K562 (cell line): ENCODE measurements at regions not wholly inside any gene's neighbourhood (a gene's known extent, or its start where the extent isn't known, plus 50 kb on each side); places are given as distances from the start of the nearest gene placed in this dataset.

Experiments
- EGR1 ChIP-seq: fragments of 450-650 bp; conservative IDR thresholded peaks from 2 replicates; pipeline ENCODE4 v1.6.1; 2017; ENCODE audit warnings: mild to moderate bottlenecking
- HNRNPL ChIP-seq: fragments of 200-400 bp; formaldehyde crosslinking; IDR thresholded peaks from 2 replicates; pipeline ENCODE4 v1.6.1; 2017; ENCODE audit warnings: low read depth, mild to moderate bottlenecking, low read length
- KAT8 ChIP-seq: fragments of 450-650 bp; IDR thresholded peaks from 2 replicates; pipeline ENCODE4 v1.6.1; 2016; ENCODE audit warnings: low read depth, mild to moderate bottlenecking
- KLF16 ChIP-seq: IDR thresholded peaks from 2 replicates; pipeline ENCODE4 v1.6.1; 2016; ENCODE audit warnings: antibody characterized with exemption
- L3MBTL2 ChIP-seq: fragments of 450-650 bp; IDR thresholded peaks from 2 replicates; pipeline ENCODE4 v1.6.1; 2016; ENCODE audit warnings: mild to moderate bottlenecking, moderate library complexity
- MAFG ChIP-seq: fragments of 450-650 bp; conservative IDR thresholded peaks from 2 replicates; pipeline ENCODE4 v1.6.1; 2016; ENCODE audit warnings: missing genetic modification characterization, missing compliant biosample characterization
- NBN ChIP-seq: fragments of 450-650 bp; IDR thresholded peaks from 2 replicates; pipeline ENCODE4 v1.6.1; 2016; ENCODE audit warnings: low read depth, mild to moderate bottlenecking
- NFE2 ChIP-seq: IDR thresholded peaks from 2 replicates; pipeline ENCODE4 v1.6.1; 2014; ENCODE audit warnings: antibody characterized with exemption, low read depth
- NFYB ChIP-seq: IDR thresholded peaks from 2 replicates; pipeline ENCODE4 v1.6.1; 2011; ENCODE audit warnings: mild to moderate bottlenecking, moderate library complexity; ENCODE audit not compliant: insufficient read length; ENCODE audit errors: extremely low read depth
- RAD21 ChIP-seq, 2 experiments: fragments of 250-450 bp in 1 of 2; fragments of 450-650 bp in 1 of 2; sonication (Bioruptor Pico) in 1 of 2; formaldehyde crosslinking in 1 of 2; IDR thresholded peaks in 1 of 2; conservative IDR thresholded peaks in 1 of 2; 2 replicates each; pipeline versions ENCODE4 v1.4.0 to v1.8.0; 2020 to 2022; ENCODE audit warnings: mild to moderate bottlenecking in 2 of 2, moderate library complexity in 1 of 2
- RBM14 ChIP-seq: fragments of 200-400 bp; formaldehyde crosslinking; IDR thresholded peaks from 2 replicates; pipeline ENCODE4 v1.6.1; 2018; ENCODE audit warnings: low read depth, mild to moderate bottlenecking, low read length, moderate library complexity, borderline replicate concordance; ENCODE audit not compliant: insufficient read depth
- TAF1 ChIP-seq: IDR thresholded peaks from 2 replicates; pipeline ENCODE4 v1.6.1; 2011; ENCODE audit warnings: mild to moderate bottlenecking, low read length, moderate library complexity; ENCODE audit not compliant: insufficient read depth, control insufficient read depth, severe bottlenecking; ENCODE audit errors: extremely low read depth
- TAF7 ChIP-seq: fragments of 450-650 bp; IDR thresholded peaks from 2 replicates; pipeline ENCODE4 v1.6.1; 2016; ENCODE audit warnings: missing genetic modification characterization, missing compliant biosample characterization
- ZNF146 ChIP-seq: IDR thresholded peaks from one replicate; pipeline ENCODE4 v1.6.1; 2018; ENCODE audit warnings: missing compliant biosample characterization; ENCODE audit not compliant: unreplicated experiment
- TF ChIP-seq, protein P1 (sequence below): sonication (generic); IDR thresholded peaks from 2 replicates; pipeline ENCODE4 v1.6.1; 2016
- TF ChIP-seq, protein P2 (sequence below): IDR thresholded peaks from 2 replicates; pipeline ENCODE4 v1.6.1; 2014; ENCODE audit warnings: antibody characterized with exemption
- TF ChIP-seq, protein P3 (sequence below): fragments of 450-650 bp; IDR thresholded peaks from 2 replicates; pipeline ENCODE4 v1.7.0; 2016; ENCODE audit warnings: borderline replicate concordance
- TF ChIP-seq, protein P4 (sequence below): sonication (generic); formaldehyde crosslinking; IDR thresholded peaks from 2 replicates; pipeline ENCODE4 v1.8.0; 2022; ENCODE audit warnings: missing genetic modification reagents, mild to moderate bottlenecking, moderate library complexity, borderline replicate concordance
- TF ChIP-seq, protein P5 (sequence below): fragments of 250-450 bp; sonication (Bioruptor Pico); IDR thresholded peaks from 2 replicates; pipeline ENCODE4 v1.5.0; 2022; ENCODE audit warnings: mild to moderate bottlenecking
- TF ChIP-seq, protein P6 (sequence below): sonication (generic); formaldehyde crosslinking; IDR thresholded peaks from 2 replicates; pipeline ENCODE4 v1.8.0; 2022; ENCODE audit warnings: mild to moderate bottlenecking, missing genetic modification reagents

DNA sequence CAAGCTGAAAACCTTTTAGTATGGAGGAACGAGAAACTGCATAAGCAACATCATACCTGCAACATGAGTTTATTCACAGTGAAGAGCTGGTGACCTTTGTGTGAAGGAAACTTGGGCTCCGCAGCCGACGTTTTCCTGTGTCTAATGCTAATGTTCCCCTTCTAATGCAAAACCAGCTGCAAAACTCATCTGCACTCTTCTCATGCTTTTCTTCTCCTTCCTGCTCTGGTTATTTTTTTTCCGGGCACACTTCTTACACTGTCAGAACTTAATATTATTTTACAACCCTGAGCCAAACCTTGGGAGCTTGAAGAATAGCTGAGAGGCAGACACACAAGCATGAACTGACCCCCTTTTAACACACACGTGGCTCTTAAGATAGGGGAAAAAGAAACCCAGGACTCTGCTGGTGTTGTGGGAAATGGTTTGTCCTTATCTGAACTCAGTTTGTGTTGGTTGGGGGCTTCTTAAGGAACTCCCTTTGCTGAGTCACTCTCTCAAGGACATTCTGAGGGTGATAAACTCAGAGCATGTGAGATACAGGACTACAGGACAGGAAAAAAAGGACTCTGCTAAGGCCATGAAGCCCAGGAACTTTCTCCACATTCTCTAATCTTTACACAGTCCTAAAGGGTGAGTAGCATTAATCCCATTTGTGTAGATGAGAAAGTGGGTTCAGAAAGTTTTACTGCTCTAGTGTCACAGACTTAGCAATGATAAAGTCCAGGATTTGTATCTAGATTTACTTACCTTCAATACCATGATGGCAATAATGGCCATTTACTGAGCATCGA lies 439.3 kb upstream of the TRIB2 start (continued):
- TF ChIP-seq TAF7 (tag) (no peak; the same call in 1 of the 2 replicates), L3MBTL2 (peak; percentile 94), NFE2 (peak; percentile 97), NFYB (no peak), MAFG (tag) (peak; percentile 97), RBM14 (no peak), KAT8 (no peak), EGR1 (no peak), RAD21 (CRISPR knock-in tag; conservative IDR thresholded peaks at IDR 0.05 in 1 of 2, IDR thresholded peaks at IDR 0.05 in 1 of 2) (peak in 1 of 2 experiments; percentile 29; a peak in 2 of 4 replicates), ZNF146 (CRISPR knock-in tag) (no peak), NBN (peak; percentile 78), TAF1 (peak; percentile 76), HNRNPL (no peak), KLF16 (0 out of 2 replicates have a peak, but pooled peaks have one; percentile 12)
- TF ChIP-seq, protein P1, sequence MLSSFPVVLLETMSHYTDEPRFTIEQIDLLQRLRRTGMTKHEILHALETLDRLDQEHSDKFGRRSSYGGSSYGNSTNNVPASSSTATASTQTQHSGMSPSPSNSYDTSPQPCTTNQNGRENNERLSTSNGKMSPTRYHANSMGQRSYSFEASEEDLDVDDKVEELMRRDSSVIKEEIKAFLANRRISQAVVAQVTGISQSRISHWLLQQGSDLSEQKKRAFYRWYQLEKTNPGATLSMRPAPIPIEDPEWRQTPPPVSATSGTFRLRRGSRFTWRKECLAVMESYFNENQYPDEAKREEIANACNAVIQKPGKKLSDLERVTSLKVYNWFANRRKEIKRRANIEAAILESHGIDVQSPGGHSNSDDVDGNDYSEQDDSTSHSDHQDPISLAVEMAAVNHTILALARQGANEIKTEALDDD = no peak
- TF ChIP-seq, protein P2, sequence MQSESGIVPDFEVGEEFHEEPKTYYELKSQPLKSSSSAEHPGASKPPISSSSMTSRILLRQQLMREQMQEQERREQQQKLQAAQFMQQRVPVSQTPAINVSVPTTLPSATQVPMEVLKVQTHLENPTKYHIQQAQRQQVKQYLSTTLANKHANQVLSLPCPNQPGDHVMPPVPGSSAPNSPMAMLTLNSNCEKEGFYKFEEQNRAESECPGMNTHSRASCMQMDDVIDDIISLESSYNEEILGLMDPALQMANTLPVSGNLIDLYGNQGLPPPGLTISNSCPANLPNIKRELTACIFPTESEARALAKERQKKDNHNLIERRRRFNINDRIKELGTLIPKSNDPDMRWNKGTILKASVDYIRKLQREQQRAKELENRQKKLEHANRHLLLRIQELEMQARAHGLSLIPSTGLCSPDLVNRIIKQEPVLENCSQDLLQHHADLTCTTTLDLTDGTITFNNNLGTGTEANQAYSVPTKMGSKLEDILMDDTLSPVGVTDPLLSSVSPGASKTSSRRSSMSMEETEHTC = no peak
- TF ChIP-seq, protein P3, sequence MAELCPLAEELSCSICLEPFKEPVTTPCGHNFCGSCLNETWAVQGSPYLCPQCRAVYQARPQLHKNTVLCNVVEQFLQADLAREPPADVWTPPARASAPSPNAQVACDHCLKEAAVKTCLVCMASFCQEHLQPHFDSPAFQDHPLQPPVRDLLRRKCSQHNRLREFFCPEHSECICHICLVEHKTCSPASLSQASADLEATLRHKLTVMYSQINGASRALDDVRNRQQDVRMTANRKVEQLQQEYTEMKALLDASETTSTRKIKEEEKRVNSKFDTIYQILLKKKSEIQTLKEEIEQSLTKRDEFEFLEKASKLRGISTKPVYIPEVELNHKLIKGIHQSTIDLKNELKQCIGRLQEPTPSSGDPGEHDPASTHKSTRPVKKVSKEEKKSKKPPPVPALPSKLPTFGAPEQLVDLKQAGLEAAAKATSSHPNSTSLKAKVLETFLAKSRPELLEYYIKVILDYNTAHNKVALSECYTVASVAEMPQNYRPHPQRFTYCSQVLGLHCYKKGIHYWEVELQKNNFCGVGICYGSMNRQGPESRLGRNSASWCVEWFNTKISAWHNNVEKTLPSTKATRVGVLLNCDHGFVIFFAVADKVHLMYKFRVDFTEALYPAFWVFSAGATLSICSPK = no peak
- TF ChIP-seq, protein P4, sequence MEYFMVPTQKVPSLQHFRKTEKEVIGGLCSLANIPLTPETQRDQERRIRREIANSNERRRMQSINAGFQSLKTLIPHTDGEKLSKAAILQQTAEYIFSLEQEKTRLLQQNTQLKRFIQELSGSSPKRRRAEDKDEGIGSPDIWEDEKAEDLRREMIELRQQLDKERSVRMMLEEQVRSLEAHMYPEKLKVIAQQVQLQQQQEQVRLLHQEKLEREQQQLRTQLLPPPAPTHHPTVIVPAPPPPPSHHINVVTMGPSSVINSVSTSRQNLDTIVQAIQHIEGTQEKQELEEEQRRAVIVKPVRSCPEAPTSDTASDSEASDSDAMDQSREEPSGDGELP (CRISPR knock-in tag) = no peak
- TF ChIP-seq, protein P5, sequence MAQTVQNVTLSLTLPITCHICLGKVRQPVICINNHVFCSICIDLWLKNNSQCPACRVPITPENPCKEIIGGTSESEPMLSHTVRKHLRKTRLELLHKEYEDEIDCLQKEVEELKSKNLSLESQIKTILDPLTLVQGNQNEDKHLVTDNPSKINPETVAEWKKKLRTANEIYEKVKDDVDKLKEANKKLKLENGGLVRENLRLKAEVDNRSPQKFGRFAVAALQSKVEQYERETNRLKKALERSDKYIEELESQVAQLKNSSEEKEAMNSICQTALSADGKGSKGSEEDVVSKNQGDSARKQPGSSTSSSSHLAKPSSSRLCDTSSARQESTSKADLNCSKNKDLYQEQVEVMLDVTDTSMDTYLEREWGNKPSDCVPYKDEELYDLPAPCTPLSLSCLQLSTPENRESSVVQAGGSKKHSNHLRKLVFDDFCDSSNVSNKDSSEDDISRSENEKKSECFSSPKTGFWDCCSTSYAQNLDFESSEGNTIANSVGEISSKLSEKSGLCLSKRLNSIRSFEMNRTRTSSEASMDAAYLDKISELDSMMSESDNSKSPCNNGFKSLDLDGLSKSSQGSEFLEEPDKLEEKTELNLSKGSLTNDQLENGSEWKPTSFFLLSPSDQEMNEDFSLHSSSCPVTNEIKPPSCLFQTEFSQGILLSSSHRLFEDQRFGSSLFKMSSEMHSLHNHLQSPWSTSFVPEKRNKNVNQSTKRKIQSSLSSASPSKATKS = no peak
- TF ChIP-seq, protein P6, sequence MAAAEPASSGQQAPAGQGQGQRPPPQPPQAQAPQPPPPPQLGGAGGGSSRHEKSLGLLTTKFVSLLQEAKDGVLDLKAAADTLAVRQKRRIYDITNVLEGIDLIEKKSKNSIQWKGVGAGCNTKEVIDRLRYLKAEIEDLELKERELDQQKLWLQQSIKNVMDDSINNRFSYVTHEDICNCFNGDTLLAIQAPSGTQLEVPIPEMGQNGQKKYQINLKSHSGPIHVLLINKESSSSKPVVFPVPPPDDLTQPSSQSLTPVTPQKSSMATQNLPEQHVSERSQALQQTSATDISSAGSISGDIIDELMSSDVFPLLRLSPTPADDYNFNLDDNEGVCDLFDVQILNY = no peak
